ENCODE measurements at regions not wholly inside any gene's neighbourhood (a gene's known extent, or its start where the extent isn't known, plus 50 kb on each side); places are given as distances from the start of the nearest gene placed in this dataset.

GRCh38 chr10:7477538-7478334 is 66.9 kb upstream of the SFMBT2 start:
- DNase-seq: no peak

- DNase-seq: no peak
These were observed 65.1 kb upstream of the SFMBT2 start for GRCh38 chr10:7475939-7476338.

DNA sequence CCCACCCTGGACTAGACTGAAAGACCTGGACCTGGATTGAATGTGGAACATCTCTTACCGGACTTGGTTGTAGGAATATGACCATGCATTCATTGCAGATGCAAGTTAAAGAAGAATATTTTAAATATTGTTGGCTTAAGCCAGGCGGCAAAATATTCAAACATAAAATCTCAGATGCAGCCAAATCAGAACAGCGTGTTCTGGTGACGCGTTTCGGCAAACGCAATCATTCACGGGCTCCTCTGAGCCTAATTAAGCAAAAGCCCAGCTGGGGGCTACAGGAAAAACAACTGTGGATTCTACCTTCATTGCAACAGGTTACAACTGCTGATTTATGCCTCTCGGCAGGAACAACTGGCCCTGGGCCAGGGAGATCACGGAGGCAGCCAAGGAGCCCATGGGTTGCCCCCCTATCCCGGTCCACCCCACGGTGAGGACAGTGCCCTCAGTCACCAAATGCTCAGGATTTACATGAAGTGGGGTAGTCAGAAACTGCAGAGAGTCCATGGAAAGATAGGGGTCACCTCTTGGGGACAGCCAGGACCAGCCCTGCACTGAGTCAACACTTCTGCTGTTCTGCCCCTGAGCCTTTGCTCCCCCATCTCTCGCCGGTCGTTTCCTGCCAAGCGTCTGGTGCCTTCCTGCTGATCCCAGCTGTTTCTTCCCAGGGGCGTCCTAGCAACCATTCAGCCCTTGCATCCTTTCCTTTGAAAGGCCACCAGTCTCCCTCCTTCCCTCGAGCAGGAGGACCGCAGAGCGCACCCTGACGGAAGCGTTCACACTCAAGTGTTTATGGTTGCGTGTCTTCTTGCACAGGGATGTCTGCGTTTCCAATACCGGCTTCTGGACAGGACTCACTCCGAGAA is 64.4 kb upstream of the SFMBT2 start:
- no peak for DNase-seq

DNA sequence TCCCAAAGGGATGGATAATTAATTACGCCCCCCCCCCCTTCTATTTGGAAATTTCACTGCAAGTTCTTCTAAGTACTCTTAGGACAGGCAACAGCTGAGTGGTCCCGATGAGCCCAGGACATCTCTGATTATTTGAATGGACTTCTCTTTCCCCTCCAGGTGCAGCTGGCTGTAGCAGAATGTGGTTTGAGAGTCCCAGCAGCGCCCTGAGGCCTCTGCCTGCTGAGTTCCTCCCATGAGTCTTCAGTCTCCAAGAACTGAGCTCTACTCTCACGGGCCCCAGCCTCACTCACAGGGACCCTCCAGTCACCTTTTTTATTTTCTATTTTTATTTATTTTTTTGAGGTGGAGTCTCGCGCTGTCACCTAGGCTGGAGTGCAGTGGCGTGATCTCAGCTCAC is 63.6 kb upstream of the SFMBT2 start:
- no peak for DNase-seq

- no peak for DNase-seq
These were observed 62.6 kb upstream of the SFMBT2 start for GRCh38 chr10:7473474-7473873.

DNA sequence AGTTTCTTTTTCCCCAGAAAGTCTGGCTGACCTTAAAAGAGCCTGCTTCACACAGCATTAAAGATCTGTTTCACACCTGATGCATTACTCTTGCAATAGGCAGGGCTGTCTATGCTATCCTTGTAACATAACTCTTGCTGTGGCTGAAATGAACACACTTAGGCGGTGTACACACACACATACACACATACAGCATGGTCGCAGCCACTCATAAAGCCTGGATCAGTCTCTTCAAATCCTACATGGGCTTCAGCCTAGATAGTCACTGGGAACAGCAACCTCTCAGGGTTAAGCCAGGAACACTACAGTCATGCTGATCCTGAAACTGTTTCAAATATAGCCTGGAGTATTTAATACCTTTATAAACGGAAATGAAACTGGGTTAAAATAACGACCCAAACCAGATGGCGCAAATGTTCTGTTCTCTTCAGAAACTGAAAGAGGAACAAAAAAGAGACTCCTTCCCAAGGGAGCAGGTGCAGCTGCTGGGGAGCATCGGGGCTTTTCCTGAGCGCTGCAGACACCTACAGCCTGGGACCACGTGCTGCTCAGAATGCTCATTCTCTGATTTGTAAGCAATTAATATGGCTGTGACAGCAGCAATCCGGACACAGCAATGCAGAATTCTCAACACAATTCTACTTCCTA is 61.0 kb upstream of the SFMBT2 start:
- DNase-seq: no peak

GRCh38 chr10:7470371-7470770 is 59.5 kb upstream of the SFMBT2 start:
- no peak for DNase-seq

GRCh38 chr10:7467031-7467667 is 56.3 kb upstream of the SFMBT2 start:
- no peak for DNase-seq

DNA sequence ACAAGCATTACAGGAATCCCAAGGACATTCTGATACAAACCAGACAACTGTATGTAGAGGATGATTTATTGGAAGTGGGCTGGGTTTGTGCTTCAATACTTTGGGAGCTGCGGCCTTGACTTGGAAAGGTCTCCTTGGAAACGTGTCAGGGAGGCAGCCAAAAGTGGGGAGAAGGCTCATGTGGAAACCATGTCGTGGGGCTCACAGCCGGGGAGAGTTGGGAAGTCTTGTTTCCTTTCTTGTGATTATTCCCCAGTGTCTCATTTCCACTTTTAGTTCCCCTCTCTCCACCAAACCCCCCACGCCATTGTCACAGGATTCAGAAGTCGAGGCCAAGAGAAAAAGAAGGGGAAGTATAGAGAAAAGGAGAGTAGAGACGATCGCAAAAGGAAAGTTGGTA is 53.9 kb upstream of the SFMBT2 start:
- DNase-seq: no peak
